ENCODE measurements at regions not wholly inside any gene's neighbourhood (a gene's known extent, or its start where the extent isn't known, plus 50 kb on each side); places are given as distances from the start of the nearest gene placed in this dataset.

GRCh38 chr17:69854225-69854780 is 220.7 kb upstream of the KCNJ16 start:
- no peak for DNase-seq

GRCh38 chr17:69856946-69857345 is 218.1 kb upstream of the KCNJ16 start:
- no peak for DNase-seq

DNA sequence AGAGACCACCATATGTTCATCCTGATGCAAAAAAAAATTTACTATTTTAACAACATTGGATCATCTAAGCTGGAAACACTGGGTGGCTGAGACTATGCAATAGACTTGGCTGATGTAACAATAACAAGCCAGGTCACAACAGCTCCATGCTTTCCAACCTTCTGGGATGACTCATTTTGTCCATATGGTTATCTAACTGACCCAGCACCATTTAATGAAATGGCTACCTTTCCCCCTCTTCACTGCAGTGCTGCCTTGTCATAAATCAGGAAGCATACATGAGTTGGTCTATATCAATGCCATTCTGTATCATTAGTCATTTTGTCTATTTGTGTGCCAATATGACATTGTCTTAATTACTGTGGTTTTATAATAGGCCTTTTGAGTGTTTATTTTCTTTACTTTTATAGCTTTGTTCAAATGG is 217.6 kb upstream of the KCNJ16 start:
- no peak for DNase-seq

GRCh38 chr17:69858460-69858859 is 216.6 kb upstream of the KCNJ16 start:
- DNase-seq: no peak

DNA sequence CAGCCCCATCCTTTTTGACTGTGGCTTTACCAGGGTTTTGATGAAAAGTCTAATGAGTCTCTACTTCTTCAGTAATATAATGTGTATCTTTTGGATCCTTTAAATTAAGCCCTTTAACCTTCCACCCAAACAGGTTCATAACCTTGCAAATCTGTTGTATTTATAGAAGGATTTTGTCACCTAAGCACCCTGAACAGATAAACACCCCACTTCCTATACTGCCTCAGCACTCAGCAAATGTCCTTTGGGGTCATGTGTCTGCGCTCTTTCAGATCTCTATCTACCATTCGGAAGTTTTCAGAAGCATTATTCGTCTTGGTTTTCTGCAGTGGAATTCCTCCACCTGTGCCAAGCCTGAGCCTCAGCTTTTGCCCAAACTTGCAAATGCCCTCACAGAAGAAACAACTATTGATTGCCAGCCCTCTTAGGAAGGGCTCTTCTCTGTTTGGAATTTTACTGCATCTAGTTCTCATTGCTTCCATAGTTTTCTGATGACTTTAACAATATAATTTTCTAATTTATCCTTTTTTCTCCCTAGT is 214.8 kb upstream of the KCNJ16 start:
- no peak for DNase-seq

- no peak for DNase-seq
Measured at GRCh38 chr17:69864462-69864861, 210.6 kb upstream of the KCNJ16 start.

DNA sequence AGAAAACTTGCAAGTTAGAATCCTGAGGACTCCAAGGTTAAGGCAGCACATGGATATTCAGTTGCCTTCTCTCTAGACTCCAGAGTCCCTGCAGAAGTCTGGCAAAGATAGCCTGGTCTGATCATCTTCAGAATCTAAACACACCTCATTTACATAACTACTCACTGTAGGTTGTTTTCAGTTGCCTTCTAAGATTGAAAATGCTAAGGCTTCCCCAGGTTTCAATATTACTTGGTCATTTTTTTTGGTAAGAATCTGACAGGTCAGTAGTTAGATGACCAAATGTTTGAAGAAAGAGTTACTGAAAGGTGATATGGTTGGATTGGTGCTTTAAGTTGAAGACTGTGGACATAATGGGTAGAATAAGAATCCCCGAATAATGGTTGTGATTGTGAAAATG is 205.4 kb upstream of the KCNJ16 start:
- DNase-seq: no peak

GRCh38 chr17:69870091-69870530 is 204.9 kb upstream of the KCNJ16 start:
- DNase-seq: no peak

DNA sequence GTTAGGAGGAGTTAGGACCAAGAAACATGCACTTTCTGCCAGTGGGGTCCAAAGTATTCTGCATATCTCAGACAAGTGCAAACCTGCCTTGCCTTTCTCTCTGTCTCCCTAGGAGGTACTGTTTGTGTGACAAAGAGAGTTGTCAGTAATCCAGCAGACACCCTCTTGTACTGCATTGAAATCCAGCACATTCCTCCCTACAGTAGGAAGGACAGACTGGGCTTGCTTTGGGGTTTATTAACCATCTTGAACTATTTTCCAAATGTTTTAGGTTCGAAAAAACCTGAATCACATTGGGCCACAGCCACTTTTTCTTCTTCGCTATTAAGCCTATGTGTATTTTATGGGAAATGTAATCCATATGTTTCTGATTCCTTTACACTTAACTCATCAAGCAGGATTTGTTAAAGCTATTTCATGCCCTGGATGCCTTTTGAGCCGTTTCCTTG is 204.2 kb upstream of the KCNJ16 start:
- no peak for DNase-seq

- no peak for DNase-seq
Measured at GRCh38 chr17:69871318-69871717, 203.7 kb upstream of the KCNJ16 start.

GRCh38 chr17:69872675-69873262 is 202.3 kb upstream of the KCNJ16 start:
- no peak for DNase-seq

DNA sequence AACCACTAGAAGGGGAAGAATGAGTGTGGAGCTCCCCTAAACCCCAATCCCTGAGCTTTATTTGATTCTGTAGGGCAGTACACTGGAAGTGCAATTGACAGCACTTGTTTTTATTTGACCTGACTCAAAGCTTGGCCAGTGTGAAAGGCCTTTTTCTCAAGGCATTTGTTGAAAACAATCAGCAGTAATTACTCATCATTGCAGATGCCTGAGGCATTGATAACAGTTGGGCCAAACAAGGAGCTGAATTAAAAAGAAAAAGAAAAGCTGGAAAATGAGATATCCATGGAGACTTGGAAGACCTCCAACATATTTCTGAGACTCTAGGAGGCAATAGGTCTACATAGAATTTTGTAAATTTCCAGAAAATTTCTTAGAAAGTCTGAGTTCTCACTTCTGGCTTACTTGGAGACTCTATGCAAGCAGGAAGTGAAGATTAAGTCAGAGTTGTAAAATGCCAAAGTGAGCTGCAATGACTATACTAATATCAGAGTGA is 200.8 kb upstream of the KCNJ16 start:
- DNase-seq: peak; percentile 45

DNA sequence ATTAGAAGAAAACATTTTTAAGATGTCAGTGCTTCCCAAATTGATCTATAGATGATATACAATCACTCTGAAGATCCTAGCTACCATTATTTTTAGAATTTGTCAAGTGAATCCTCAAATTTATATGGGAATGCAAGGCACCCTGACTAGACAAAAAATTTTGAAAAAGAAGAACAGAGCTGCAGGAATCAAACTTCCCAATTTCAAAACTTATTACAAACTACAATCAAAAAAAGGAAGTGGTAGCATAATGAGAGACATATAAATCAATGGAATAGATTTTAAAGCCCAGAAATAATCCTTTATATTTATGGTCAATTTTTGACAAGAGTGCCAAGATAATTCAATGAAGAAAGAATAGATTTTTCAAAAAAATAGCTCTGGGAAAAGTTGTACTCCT is 198.3 kb upstream of the KCNJ16 start:
- DNase-seq: peak; percentile 46

DNA sequence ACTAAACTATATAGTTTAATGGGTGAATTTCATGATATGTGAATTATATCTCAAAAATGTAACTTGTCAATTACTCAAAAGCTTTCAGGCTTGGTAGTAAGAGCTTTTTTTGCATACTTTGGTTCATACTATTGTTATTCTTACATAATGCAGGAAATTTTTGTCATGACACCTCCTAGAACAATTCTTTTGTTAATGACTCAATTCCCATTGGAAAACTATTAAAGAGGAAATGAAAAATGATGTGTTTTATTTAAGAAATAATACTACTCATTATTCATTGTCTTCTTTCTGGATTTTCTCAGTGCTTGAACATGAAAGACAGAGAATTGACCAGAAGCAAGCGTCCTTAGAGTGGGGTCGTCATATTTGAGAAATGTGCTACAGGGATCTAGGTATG is 196.4 kb upstream of the KCNJ16 start:
- peak; percentile 84 for DNase-seq

- DNase-seq: no peak
Measured at GRCh38 chr17:69879576-69879975, 195.4 kb upstream of the KCNJ16 start.

DNA sequence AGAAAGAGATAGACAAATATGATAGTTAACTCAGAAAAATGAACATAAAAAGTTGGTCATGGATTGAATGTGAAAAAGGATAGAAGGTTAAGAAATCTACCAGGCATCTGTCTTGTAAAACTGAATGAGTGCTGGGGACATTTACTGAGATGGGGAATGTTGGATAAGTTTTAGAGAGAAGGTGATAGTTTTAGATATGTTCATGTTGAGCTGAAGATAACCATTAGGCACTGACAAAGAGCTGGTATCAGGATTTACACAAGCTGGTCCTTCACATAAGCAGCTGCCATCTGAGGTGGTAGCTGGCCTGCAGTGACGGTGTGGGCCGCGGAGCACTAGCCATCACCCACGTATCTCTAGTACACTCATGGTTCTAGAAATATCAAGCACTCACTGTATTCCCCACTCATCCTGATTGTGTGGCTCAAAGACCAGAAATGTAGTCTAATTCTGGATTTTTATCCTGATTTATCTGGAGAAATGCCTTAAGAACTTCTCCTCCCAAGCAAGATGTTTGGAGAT is 194.4 kb upstream of the KCNJ16 start:
- DNase-seq: no peak

DNA sequence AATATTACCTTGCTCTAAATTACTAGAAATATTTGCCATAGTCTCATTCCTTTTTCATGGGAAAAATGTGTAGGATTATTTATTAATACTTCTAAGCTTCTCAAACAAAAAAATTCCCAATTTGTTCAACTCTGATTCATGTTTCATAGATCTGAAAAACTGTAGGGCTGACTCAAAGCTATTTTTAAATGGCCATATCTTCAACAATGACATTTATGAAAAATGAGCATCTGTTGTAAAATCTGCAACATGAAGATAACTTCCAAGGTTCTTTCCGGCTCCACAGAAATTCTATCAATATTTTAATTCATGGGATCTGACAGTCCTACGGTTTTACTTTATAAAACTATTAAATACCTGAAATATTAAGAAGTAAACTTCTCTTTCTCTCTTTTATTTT is 192.7 kb upstream of the KCNJ16 start:
- no peak for DNase-seq

DNA sequence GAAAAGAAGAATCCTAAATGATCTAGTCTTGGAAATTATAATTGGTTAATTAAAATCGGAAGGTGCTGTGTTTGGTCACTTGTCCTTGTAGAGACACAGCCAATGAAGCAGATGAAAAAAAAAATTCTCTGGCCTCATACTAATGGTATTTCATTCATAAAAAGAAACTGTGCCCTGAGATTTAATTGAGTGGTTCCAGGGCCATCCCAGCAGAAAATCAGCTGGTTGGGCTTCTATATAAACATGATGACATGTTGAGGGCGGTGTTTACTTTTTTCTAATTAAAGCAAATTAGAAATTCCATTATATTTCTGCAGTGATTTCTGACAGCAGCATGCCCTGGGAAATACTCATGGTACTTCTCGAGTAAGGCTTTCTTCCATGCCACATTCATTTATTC is 191.9 kb upstream of the KCNJ16 start:
- no peak for DNase-seq

DNA sequence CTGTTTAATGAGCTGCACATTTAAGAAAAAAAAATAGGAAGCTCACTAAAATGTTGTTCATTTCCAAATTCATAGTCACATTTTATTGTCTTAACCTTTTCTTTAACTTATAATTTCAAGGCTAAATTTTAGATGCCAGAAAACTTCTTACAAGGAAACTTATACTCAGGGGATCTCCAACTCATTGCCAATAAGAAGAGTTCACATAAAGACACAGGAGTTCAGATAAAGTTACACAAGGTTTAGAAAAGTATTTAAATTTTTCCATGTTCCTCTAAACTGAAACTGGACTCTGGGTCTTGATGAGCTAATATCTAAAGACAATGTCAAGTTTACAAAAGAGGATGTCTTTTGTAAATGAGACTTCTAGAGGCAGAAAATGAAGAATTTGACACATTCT is 190.7 kb upstream of the KCNJ16 start:
- peak; percentile 50 for DNase-seq

DNA sequence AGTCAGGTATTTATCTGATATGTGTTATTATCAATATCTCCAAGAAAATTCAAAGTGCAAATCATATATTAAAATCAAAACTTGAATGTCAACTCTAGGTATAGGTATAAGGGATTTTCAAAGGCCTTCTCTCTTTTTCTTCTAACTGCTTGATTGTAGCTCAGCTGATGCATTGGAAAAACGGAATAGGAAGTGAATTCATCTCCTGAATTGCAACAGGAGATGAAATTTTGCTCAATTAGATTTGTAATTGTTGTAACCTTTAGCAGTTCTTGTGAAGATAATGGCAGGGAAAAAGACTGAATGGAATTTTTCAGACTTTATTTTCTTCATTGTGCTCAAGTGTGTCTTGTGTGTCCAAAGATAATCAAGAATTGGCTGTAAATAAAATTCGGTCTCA is 190.2 kb upstream of the KCNJ16 start:
- DNase-seq: peak; percentile 65

DNA sequence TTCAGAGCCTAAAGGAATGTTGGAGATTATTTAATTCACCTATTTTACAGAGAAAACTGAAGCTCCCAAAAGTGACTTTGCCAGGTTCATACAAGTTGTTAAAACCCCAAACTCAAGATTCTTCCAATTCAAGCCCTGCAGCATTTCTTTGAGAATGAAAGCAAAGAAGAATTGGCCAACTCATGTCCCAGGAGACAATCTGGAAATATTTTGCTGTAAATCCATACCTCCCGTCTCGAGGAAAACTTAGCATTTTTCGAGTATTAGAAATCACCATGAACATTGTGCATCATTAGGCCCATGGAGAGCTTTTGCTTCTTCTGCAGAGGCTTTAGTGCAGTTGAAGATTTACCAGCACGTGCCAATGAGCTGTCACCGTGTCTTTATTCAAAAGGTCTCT is 176.4 kb upstream of the KCNJ16 start:
- DNase-seq: no peak

GRCh38 chr17:69900101-69900500 is 174.9 kb upstream of the KCNJ16 start:
- no peak for DNase-seq

GRCh38 chr17:69900829-69901228 is 174.2 kb upstream of the KCNJ16 start:
- DNase-seq: no peak

- no peak for DNase-seq
Measured at GRCh38 chr17:69906306-69906705, 168.7 kb upstream of the KCNJ16 start.

Data from inflammatory macrophage treated with lipopolysaccharide for 4 hours (primary cell).